ENCODE measurements at regions not wholly inside any gene's neighbourhood (a gene's known extent, or its start where the extent isn't known, plus 50 kb on each side); places are given as distances from the start of the nearest gene placed in this dataset.
"Not testable (repeated sequence)": the region's sequence is repeated elsewhere in the genome, so short reads cannot be mapped to it uniquely, and the experiment has no call there.

- TF ChIP-seq POLR2A (IDR thresholded peaks at IDR 0.05): no peak
- no peak for TF ChIP-seq CTCF (IDR thresholded peaks at IDR 0.05)
- DNase-seq: no peak
These were observed 91.2 kb downstream of the RCHY1 start for GRCh38 chr4:75422998-75423397.

GRCh38 chr4:75412746-75413145 lies 101.5 kb downstream of the RCHY1 start:
- H3K27me3 ChIP-seq: no peaks in the 10 kb centered on the region
- DNase-seq (no peak), ATAC-seq (no peak)
- no peaks in the 10 kb centered on the region for H3K36me3 ChIP-seq
- no peaks in the 10 kb centered on the region for H3K9me3 ChIP-seq
- intact Hi-C loops (cut with DNase I): no loop called here
- H3K4me3 ChIP-seq: no peak overlapping the region
- WGBS (ENCODE audit: insufficient coverage, low coverage, low lambda C conversion rate, missing lambda C conversion rate): 30% methylated on average over 2 of the region's 2 CpGs
- no peaks in the 10 kb centered on the region for H3K4me1 ChIP-seq
- TF ChIP-seq CTCF (IDR thresholded peaks at IDR 0.05): no peak
- no peak for TF ChIP-seq POLR2A (IDR thresholded peaks at IDR 0.05)
- H3K27ac ChIP-seq: no peak overlapping the region

More at GRCh38 chr4:75422998-75423397, 91.2 kb downstream of the RCHY1 start:
- H3K9me3 ChIP-seq: no peaks in the 10 kb centered on the region
- no peaks in the 10 kb centered on the region for H3K36me3 ChIP-seq
- intact Hi-C loops (cut with DNase I): no loop called here
- no peaks in the 10 kb centered on the region for H3K27me3 ChIP-seq
- ATAC-seq: no peak
- WGBS (ENCODE audit: insufficient coverage, low coverage, low lambda C conversion rate, missing lambda C conversion rate): 6% methylated on average over 1 of the region's 1 CpG
- no peaks in the 10 kb centered on the region for H3K4me1 ChIP-seq
- H3K27ac ChIP-seq: no peak overlapping the region
- no peak overlapping the region for H3K4me3 ChIP-seq

- WGBS (ENCODE audit: insufficient coverage, low coverage, low lambda C conversion rate, missing lambda C conversion rate): 64% methylated on average over 4 of the region's 4 CpGs
- TF ChIP-seq CTCF (IDR thresholded peaks at IDR 0.05): no peak
- TF ChIP-seq POLR2A (IDR thresholded peaks at IDR 0.05): no peak
- no peaks in the 10 kb centered on the region for H3K9me3 ChIP-seq
- intact Hi-C loops (cut with DNase I): no loop called here
- no peaks in the 10 kb centered on the region for H3K4me1 ChIP-seq
- no peaks in the 10 kb centered on the region for H3K27me3 ChIP-seq
- ATAC-seq: no peak
- H3K36me3 ChIP-seq: no peaks in the 10 kb centered on the region
- no peak for DNase-seq
- no peak overlapping the region for H3K27ac ChIP-seq
- H3K4me3 ChIP-seq: no peak overlapping the region
These were observed 115.7 kb downstream of the RCHY1 start for GRCh38 chr4:75398501-75398900.

GRCh38 chr4:75391489-75392166 lies 122.6 kb downstream of the RCHY1 start:
- H3K9me3 ChIP-seq: no peaks in the 10 kb centered on the region
- TF ChIP-seq CTCF (IDR thresholded peaks at IDR 0.05): no peak
- intact Hi-C loops (cut with DNase I): no loop called here
- no peaks in the 10 kb centered on the region for H3K4me1 ChIP-seq
- H3K36me3 ChIP-seq: no peaks in the 10 kb centered on the region
- no peak overlapping the region for H3K4me3 ChIP-seq
- no peak for DNase-seq
- no peaks in the 10 kb centered on the region for H3K27me3 ChIP-seq
- H3K27ac ChIP-seq: no peak overlapping the region
- no peak for ATAC-seq
- WGBS (ENCODE audit: insufficient coverage, low coverage, low lambda C conversion rate, missing lambda C conversion rate): 0% methylated on average over 1 of the region's 1 CpG

- H3K4me3 ChIP-seq; H3K27me3 ChIP-seq; intact Hi-C loops (cut with DNase I); H3K27ac ChIP-seq; H3K9me3 ChIP-seq; H3K4me1 ChIP-seq; ATAC-seq; DNase-seq; H3K36me3 ChIP-seq: not testable (repeated sequence)
- WGBS (ENCODE audit: insufficient coverage, low coverage, low lambda C conversion rate, missing lambda C conversion rate): 77% methylated on average over 11 of the region's 12 CpGs
These were observed 127.8 kb downstream of the RCHY1 start for GRCh38 chr4:75386426-75386825.

Data from right lobe of liver (tissue), 6 donors.